ENCODE measurements at regions not wholly inside any gene's neighbourhood (a gene's known extent, or its start where the extent isn't known, plus 50 kb on each side); places are given as distances from the start of the nearest gene placed in this dataset.

DNA sequence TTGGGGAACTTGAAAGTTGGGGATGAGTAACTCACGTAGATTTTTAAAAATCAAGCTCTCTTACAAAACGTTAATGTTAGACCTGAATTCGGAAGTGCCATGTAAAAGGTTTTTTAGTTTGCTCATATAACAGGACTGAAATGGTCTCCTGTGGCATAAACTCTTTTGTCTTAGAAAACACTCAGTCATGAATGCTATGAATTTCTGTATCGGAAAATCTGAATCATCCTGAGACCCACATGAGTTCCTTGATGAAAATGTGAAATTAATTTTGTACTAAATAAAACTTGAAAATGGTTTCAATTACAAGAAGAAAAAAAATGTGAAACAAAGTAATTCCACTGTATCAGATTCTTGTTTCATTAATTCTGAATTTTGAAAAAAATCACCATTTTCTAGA, 134.8 kb upstream of the BMPER start:
- no peak overlapping the region for H3K4me3 ChIP-seq
- WGBS, 10 experiments, result 62 to 100% (median 81%) methylated on average over 1 to 4 of the region's 4 CpGs; no CpG with 5 or more reads in 1 of the 10 experiments
- no peak for ATAC-seq (replicated peaks in 6 of 8)
- in situ Hi-C loops (cut with MboI; ENCODE audit: low pct_unique_long_range_greater_than_20kb in 2 of 9, low sequenced_read_pairs in 9 of 9, unreplicated experiment in 9 of 9), result loop anchor here in 1 of 9 experiments (25.0 kb wide), 1 partner anchor 142 kb away; the partner anchor contains the start of gene BMPER
- H3K27ac ChIP-seq, result no peak overlapping the region
- no peaks in the 10 kb centered on the region for H3K4me1 ChIP-seq (replicated peaks in 1 of 2)

DNA sequence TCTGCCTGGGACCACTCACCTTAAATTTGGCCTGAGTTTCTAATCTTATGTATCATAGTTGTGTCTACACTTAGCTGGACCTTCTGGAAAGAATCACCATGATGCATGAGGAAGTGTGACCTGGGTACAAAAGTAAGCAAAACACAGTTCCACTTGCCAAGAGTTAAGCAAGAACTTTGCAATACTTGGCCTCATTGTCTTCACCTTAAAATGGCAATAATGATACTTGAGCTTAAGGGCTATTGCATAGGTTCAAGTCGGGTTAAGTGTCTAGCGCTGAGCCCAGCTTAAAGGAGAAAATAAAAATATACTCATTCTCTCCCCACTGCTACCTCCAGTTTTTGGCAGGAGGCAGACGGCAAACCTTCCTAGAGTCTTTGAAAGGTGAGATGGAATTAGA, 133.9 kb upstream of the BMPER start:
- no peak for ATAC-seq (replicated peaks in 6 of 8)
- in situ Hi-C loops (cut with MboI; ENCODE audit: low pct_unique_long_range_greater_than_20kb in 2 of 9, low sequenced_read_pairs in 9 of 9, unreplicated experiment in 9 of 9), result loop anchor here in 1 of 9 experiments (25.0 kb wide), 1 partner anchor 141 kb away; the partner anchor contains the start of gene BMPER
- Histone ChIP-seq H3K4me1 (replicated peaks in 1 of 2) (no peaks in the 10 kb centered on the region), H3K27ac (no peak overlapping the region), H3K4me3 (no peak overlapping the region)
- 63 to 100% (median 82%) methylated on average over 1 to 3 of the region's 3 CpGs; no CpG with 5 or more reads in 1 of the 10 experiments for WGBS, 10 experiments

DNA sequence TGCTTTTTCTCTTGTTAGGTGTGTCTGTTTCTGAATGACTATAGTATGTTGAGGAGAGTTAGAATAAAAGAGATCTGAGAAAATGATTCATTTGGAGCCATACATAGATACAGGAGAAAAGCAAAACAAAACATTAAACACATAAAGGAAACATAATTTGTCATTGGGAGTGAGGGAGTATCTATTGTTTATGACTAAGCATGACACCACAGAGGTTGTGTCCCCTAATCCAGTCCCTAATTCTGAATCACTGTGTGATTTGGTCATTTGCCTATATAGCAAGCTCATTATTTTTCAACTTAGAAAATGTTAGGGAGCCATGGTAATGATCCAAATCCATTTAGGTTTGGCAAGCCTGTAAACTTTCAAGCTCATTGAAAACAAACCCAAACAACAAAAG, 132.3 kb upstream of the BMPER start:
- H3K4me1 ChIP-seq (replicated peaks in 1 of 2), result no peaks in the 10 kb centered on the region
- in situ Hi-C loops (cut with MboI; ENCODE audit: low pct_unique_long_range_greater_than_20kb in 2 of 9, low sequenced_read_pairs in 9 of 9, unreplicated experiment in 9 of 9), result loop anchor here in 1 of 9 experiments (25.0 kb wide), 1 partner anchor 139 kb away; the partner anchor contains the start of gene BMPER
- no peak overlapping the region for H3K27ac ChIP-seq
- H3K4me3 ChIP-seq, result no peak overlapping the region
- peak in 2 of 8 experiments; percentile 60 to 76 for ATAC-seq (replicated peaks in 6 of 8)

DNA sequence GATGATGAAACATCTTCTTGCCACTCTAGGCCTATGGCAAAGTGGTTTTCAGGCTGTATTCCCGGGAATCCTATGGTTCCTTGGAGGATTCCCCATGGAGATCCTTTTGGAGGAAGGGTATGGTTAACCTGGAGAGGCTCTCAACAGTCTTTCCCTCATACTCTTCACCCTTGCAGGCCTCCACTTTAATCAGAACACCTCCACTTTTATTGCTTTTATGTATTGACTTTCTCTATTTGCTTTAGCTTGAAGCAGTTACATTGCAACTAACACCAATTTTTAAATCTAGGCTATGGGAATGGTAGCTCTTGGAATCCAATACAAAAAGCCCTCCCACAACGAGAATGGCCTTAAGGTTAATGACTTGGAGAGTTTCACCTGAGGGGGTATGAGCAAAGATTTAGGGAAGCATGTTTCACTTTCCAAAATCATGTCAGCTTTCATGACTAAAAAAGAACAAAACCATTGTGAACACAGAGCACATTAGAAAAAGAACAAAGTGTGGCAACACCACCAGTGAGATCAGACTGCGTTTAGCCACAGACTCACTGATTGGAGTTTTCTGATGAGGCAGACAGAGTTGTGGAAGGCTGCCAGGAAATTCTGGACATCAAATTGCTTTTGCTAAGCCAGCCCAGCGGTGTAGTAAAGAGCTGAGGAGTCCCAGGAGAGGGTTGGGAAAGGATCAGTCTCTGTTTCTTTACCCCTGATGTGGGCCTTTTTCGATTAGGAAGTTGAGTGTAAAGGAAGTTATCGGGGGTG, 130.4 kb upstream of the BMPER start:
- Histone ChIP-seq H3K4me3 (no peak overlapping the region), H3K4me1 (replicated peaks in 1 of 2) (no peaks in the 10 kb centered on the region), H3K27ac (no peak overlapping the region)
- in situ Hi-C loops (cut with MboI; ENCODE audit: low pct_unique_long_range_greater_than_20kb in 2 of 9, low sequenced_read_pairs in 9 of 9, unreplicated experiment in 9 of 9), result loop anchor here in 1 of 9 experiments (25.0 kb wide), 1 partner anchor 137 kb away; the partner anchor contains the start of gene BMPER
- 50 to 100% (median 85%) methylated on average over 1 to 6 of the region's 6 CpGs; no CpG with 5 or more reads in 2 of the 10 experiments for WGBS, 10 experiments
- ATAC-seq (replicated peaks in 6 of 8), result peak in 1 of 8 experiments; percentile 56

DNA sequence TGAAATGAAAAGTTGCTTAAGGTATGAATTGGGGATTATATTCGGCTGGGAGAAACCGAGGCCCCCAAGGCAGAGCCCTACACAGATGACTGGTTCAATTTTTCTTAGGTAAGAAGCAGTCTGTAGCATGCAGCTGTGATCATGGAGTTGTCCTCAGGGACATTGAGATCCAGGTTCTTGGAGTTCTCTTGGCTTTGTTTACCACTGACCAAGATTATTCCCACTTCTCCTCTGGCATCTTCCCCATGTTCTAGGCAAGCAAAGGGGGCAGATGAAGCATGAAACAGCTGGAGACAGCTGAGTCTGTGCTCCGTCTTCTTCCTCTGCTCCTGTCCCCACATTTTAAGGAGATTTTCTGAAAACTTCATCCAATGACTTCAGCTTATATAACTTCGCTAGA, 129.5 kb upstream of the BMPER start:
- 65 to 100% (median 89%) methylated on average over 1 to 4 of the region's 4 CpGs for WGBS, 10 experiments
- in situ Hi-C loops (cut with MboI; ENCODE audit: low pct_unique_long_range_greater_than_20kb in 2 of 9, low sequenced_read_pairs in 9 of 9, unreplicated experiment in 9 of 9), result no loop called here
- Histone ChIP-seq H3K27ac (no peak overlapping the region), H3K4me1 (replicated peaks in 1 of 2) (no peaks in the 10 kb centered on the region), H3K4me3 (no peak overlapping the region)
- ATAC-seq (replicated peaks in 6 of 8), result no peak

DNA sequence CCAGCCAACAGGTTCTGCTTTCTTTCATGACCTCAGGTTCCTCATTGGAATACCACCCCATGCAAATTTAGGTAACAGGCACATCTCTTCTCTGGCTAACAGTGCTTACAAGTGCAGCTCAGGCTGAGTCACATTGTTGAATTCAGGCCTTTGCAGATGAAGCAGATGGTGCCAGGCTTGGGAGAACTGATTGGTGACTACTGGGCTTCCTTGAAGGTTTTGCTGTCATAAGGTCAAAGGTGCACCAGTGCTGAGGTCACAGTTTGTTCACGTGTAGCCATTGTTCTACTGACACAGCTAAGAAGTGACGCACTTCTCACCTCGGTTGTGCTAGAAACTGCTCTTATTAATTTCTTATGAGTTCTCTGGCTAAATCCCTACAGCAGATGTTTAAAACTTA, 128.6 kb upstream of the BMPER start:
- peak in 3 of 8 experiments; percentile 23 to 52 (median 30) for ATAC-seq (replicated peaks in 6 of 8)
- Histone ChIP-seq H3K4me3 (no peak overlapping the region), H3K27ac (no peak overlapping the region), H3K4me1 (replicated peaks in 1 of 2) (no peaks in the 10 kb centered on the region)
- WGBS, 10 experiments, result 15 to 50% (median 43%) methylated on average over 2 to 3 of the region's 3 CpGs; no CpG with 5 or more reads in 1 of the 10 experiments
- in situ Hi-C loops (cut with MboI; ENCODE audit: low pct_unique_long_range_greater_than_20kb in 2 of 9, low sequenced_read_pairs in 9 of 9, unreplicated experiment in 9 of 9), result no loop called here

DNA sequence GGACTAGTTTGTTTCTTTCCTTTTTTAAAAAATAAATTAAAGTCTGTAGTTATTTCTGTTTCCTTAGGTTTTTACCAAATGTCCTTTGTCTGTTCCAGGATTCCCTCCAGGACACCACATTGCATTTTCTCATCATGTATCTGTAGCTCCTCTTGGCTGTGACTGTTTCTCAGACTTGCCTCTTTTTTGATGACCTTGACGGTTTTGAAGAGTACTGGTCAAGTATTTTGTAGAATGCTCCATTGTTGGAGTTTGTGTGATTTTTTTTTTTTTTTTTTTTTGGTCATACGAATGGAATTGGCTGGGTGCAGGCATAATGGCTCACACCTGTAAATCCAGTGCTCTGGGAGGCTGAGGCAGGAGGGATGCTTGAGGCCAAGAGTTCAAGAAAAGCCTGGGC, 127.1 kb upstream of the BMPER start:
- Histone ChIP-seq H3K27ac (no peak overlapping the region), H3K4me1 (replicated peaks in 1 of 2) (no peaks in the 10 kb centered on the region), H3K4me3 (no peak overlapping the region)
- no peak for ATAC-seq (replicated peaks in 6 of 8)
- in situ Hi-C loops (cut with MboI; ENCODE audit: low pct_unique_long_range_greater_than_20kb in 2 of 9, low sequenced_read_pairs in 9 of 9, unreplicated experiment in 9 of 9), result no loop called here
- WGBS, 10 experiments, result 20 to 95% (median 81%) methylated on average over 1 to 2 of the region's 2 CpGs

DNA sequence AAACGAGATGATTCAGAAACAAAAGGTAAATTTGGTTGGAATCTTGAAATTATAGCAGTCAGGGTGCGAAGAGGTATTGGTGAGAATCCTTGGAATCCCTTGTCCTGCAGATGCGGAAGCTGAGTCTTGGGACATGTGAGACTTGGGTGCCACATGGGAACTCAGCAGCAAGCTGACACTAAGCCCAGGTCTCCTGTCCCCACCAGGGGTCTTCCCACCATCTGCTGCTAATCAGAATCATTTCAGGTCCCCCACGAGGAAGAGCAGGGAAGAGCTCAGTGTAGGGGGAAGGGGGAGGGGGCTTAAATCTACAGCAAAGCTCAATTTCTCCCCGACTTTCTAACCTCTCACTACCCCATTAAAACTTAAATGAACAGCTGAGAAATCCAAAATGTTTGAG, 126.1 kb upstream of the BMPER start:
- Histone ChIP-seq H3K4me1 (replicated peaks in 1 of 2) (no peaks in the 10 kb centered on the region), H3K4me3 (no peak overlapping the region), H3K27ac (no peak overlapping the region)
- WGBS, 10 experiments, result 29 to 93% (median 65%) methylated on average over 1 to 4 of the region's 5 CpGs; no CpG with 5 or more reads in 3 of the 10 experiments
- in situ Hi-C loops (cut with MboI; ENCODE audit: low pct_unique_long_range_greater_than_20kb in 2 of 9, low sequenced_read_pairs in 9 of 9, unreplicated experiment in 9 of 9), result no loop called here
- ATAC-seq (replicated peaks in 6 of 8), result no peak

DNA sequence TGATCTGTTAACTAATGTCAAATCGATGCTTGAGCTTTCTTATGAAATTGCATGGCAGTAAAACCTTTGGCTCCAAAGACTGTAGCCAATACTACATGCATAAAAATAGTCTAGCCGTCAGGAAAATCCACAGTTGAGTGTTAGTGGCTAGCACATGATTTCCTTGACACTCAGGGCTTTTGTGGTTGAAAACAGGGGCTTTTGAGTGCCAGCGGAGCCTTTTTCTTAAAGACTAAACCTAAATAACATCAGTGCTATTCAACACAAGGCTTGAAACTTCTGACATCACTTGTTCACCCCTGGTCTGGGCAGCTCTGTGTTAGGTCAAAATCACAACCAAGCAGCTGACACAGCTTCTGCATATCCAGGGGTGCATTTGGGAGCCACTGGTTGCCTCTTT, 124.2 kb upstream of the BMPER start:
- no peak overlapping the region for H3K27ac ChIP-seq
- no peaks in the 10 kb centered on the region for H3K4me1 ChIP-seq (replicated peaks in 1 of 2)
- H3K4me3 ChIP-seq, result no peak overlapping the region
- no peak for ATAC-seq (replicated peaks in 6 of 8)
- in situ Hi-C loops (cut with MboI; ENCODE audit: low pct_unique_long_range_greater_than_20kb in 2 of 9, low sequenced_read_pairs in 9 of 9, unreplicated experiment in 9 of 9), result no loop called here
- 60 to 100% (median 93%) methylated on average over 1 to 2 of the region's 3 CpGs; no CpG with 5 or more reads in 4 of the 10 experiments for WGBS, 10 experiments

DNA sequence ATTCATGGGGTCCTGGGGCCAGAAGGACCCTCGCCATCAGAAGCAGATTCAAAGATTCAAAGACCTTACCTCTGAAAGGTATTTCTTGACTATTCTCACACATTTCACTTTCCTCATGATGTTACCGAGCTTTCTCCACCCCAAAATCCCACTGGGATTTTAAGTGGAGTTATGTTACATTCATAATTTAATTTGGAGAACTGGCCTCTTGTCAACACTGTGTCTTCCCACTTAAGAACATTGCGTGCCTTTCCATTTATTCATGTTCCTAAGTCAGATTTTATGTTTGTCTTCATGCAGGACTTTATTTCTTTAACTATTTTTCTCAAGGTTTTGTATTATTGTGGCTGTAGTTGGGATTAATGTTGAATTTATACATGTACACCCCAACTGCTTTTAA, 123.5 kb upstream of the BMPER start:
- WGBS, 10 experiments, result 40 to 100% (median 86%) methylated on average over 1 to 3 of the region's 3 CpGs; no CpG with 5 or more reads in 2 of the 10 experiments
- Histone ChIP-seq H3K4me1 (replicated peaks in 1 of 2) (peaks cover 0 to 2% of the 10 kb centered on the region in 2 donors), H3K27ac (no peak overlapping the region), H3K4me3 (no peak overlapping the region)
- in situ Hi-C loops (cut with MboI; ENCODE audit: low pct_unique_long_range_greater_than_20kb in 2 of 9, low sequenced_read_pairs in 9 of 9, unreplicated experiment in 9 of 9), result no loop called here
- no peak for ATAC-seq (replicated peaks in 6 of 8)

DNA sequence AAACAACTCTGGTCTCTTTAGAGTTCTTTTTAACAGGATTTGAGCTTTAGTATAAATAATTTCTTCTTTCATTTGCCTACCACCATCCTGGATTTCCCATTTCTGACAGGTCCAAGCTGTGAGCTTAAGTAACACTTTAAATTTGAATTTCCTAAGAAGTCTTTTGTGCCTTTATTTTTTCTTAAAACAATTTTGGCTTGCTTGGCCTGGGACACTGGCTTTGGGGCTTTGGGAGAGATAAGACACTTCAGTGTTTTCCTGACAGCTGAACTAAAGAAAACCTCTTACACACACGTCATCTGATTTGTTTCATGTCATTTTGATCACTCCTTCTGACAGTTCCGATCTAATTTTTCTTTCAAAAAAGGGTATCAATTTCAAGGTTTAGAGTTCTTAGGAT, 121.3 kb upstream of the BMPER start:
- no peak overlapping the region for H3K27ac ChIP-seq
- peaks cover 0 to 8% of the 10 kb centered on the region in 2 donors for H3K4me1 ChIP-seq (replicated peaks in 1 of 2)
- WGBS, 10 experiments, result 85 to 100% (median 100%) methylated on average over 1 to 2 of the region's 2 CpGs; no CpG with 5 or more reads in 2 of the 10 experiments
- in situ Hi-C loops (cut with MboI; ENCODE audit: low pct_unique_long_range_greater_than_20kb in 2 of 9, low sequenced_read_pairs in 9 of 9, unreplicated experiment in 9 of 9), result no loop called here
- H3K4me3 ChIP-seq, result no peak overlapping the region
- no peak for ATAC-seq (replicated peaks in 6 of 8)

DNA sequence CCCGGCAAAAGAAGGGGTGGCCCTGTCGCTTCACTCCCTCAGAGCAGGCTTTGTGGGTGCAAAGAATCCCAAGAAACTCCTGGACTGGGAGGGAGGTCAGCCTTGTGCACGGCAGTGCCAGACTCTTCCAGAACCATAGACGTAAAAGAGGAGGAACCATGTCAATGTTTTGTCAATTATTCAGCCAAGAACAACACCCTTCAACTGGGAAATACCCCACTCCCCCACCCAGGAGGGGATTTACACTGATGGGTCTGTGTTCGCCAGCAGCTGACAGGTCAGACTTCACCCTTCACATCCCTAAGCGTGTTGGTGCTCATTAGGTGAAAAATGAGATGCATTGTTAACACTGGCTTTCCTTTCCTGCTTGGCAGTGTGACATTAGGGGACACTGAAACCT, 116.8 kb upstream of the BMPER start:
- WGBS, 10 experiments, result 60 to 90% (median 73%) methylated on average over 1 to 4 of the region's 6 CpGs; no CpG with 5 or more reads in 4 of the 10 experiments
- Histone ChIP-seq H3K4me3 (no peak overlapping the region), H3K27ac (no peak overlapping the region), H3K4me1 (replicated peaks in 1 of 2) (peaks cover 11 to 16% of the 10 kb centered on the region in 2 donors)
- peak in 3 of 8 experiments; percentile 12 to 65 (median 61) for ATAC-seq (replicated peaks in 6 of 8)
- in situ Hi-C loops (cut with MboI; ENCODE audit: low pct_unique_long_range_greater_than_20kb in 2 of 9, low sequenced_read_pairs in 9 of 9, unreplicated experiment in 9 of 9), result no loop called here

DNA sequence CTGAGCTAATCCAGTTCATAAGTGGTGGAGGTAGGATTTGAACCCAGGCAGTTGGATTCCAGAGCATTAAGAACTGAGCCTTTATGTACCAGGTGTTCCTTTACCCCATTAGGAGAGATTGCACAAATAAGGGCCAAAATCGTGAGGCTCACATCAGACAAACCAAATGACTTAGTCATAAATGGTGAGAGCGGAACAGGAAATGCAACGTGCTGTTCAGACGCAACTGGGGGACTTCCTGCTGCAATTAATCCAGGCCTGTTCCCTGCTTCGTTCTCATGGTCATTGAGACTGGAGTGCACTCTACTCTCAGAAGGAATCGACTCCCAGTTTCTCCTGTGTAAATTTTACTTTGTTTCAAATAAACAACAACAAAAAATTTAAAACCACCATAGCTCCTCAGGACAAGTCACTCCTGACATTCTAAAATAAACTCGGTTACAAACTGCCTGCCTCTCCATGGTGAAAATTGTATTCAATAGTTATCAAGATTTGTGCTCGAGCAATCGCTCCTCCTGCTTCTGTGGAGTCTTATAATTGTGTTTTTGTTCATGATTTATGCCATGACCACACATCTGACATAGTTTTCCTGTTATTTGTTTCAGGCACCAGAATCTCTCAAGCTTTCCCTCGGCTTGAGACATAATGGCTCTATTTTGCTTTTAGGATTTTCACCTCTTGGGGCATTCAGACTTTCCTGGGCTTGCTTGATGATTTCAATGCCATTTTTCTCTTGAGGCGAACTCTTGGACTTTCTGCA, 115.3 kb upstream of the BMPER start:
- H3K4me1 ChIP-seq (replicated peaks in 1 of 2), result peaks cover 11 to 16% of the 10 kb centered on the region in 2 donors
- in situ Hi-C loops (cut with MboI; ENCODE audit: low pct_unique_long_range_greater_than_20kb in 2 of 9, low sequenced_read_pairs in 9 of 9, unreplicated experiment in 9 of 9), result no loop called here
- whole genome bisulfite sequencing, 10 experiments, result 65 to 100% (median 86%) methylated on average over 1 to 10 of the region's 11 CpGs; no CpG with 5 or more reads in 2 of the 10 experiments
- peak in 1 of 8 experiments; percentile 9 for ATAC-seq (replicated peaks in 6 of 8)
- no peak overlapping the region for H3K4me3 ChIP-seq
- H3K27ac ChIP-seq, result no peak overlapping the region

All from motor neuron (in vitro differentiated cells).